ENCODE measurements at regions not wholly inside any gene's neighbourhood (a gene's known extent, or its start where the extent isn't known, plus 50 kb on each side); places are given as distances from the start of the nearest gene placed in this dataset.

GRCh38 chr13:99027661-99028425 is 50.0 kb upstream of the DOCK9 start:
- DNase-seq = no peak

GRCh38 chr13:99028890-99029289 is 51.0 kb upstream of the DOCK9 start:
- DNase-seq = no peak

- DNase-seq = no peak
These were observed 51.7 kb upstream of the DOCK9 start for GRCh38 chr13:99029576-99029975.

GRCh38 chr13:99030326-99030725 is 52.5 kb upstream of the DOCK9 start:
- no peak for DNase-seq

- no peak for DNase-seq
These were observed 54.0 kb upstream of the DOCK9 start for GRCh38 chr13:99031832-99032231.

- DNase-seq = no peak
These were observed 56.0 kb upstream of the DOCK9 start for GRCh38 chr13:99033814-99034213.

GRCh38 chr13:99034333-99035085 is 56.6 kb upstream of the DOCK9 start:
- no peak for DNase-seq

GRCh38 chr13:99035715-99036114 is 57.9 kb upstream of the DOCK9 start:
- DNase-seq = no peak

GRCh38 chr13:99037756-99038155 is 59.9 kb upstream of the DOCK9 start:
- no peak for DNase-seq

- no peak for DNase-seq
These were observed 61.9 kb upstream of the DOCK9 start for GRCh38 chr13:99039718-99040280.

GRCh38 chr13:99040536-99041131 is 62.8 kb upstream of the DOCK9 start:
- DNase-seq = no peak

GRCh38 chr13:99041337-99041736 is 63.5 kb upstream of the DOCK9 start:
- DNase-seq = no peak

- DNase-seq = no peak
These were observed 63.9 kb upstream of the DOCK9 start for GRCh38 chr13:99041788-99042187.

- no peak for DNase-seq
These were observed 64.8 kb upstream of the DOCK9 start for GRCh38 chr13:99042521-99043250.

GRCh38 chr13:99043831-99044231 is 66.0 kb upstream of the DOCK9 start:
- DNase-seq = no peak

GRCh38 chr13:99044764-99045163 is 66.9 kb upstream of the DOCK9 start:
- no peak for DNase-seq

GRCh38 chr13:99045396-99045795 is 67.5 kb upstream of the DOCK9 start:
- no peak for DNase-seq

GRCh38 chr13:99046851-99047250 is 69.0 kb upstream of the DOCK9 start:
- DNase-seq = no peak

- DNase-seq = no peak
These were observed 73.2 kb upstream of the DOCK9 start for GRCh38 chr13:99050983-99051488.

- DNase-seq = no peak
These were observed 74.0 kb upstream of the DOCK9 start for GRCh38 chr13:99051768-99052455.

- no peak for DNase-seq
These were observed 75.9 kb upstream of the DOCK9 start for GRCh38 chr13:99053636-99054233.

- DNase-seq = no peak
These were observed 77.4 kb upstream of the DOCK9 start for GRCh38 chr13:99055281-99055680.
